SH-SY5Y (cell line): ENCODE measurements at regions not wholly inside any gene's neighbourhood (a gene's known extent, or its start where the extent isn't known, plus 50 kb on each side); places are given as distances from the start of the nearest gene placed in this dataset.

Experiments
- GATA2 ChIP-seq: IDR thresholded peaks from 2 replicates; pipeline ENCODE4 v1.6.1; 2011; ENCODE audit warnings: mild to moderate bottlenecking, low read depth, low read length
- GATA3 ChIP-seq: IDR thresholded peaks from 2 replicates; pipeline ENCODE4 v1.6.1; 2011; ENCODE audit warnings: low read depth, mild to moderate bottlenecking, low read length, moderate library complexity

DNA sequence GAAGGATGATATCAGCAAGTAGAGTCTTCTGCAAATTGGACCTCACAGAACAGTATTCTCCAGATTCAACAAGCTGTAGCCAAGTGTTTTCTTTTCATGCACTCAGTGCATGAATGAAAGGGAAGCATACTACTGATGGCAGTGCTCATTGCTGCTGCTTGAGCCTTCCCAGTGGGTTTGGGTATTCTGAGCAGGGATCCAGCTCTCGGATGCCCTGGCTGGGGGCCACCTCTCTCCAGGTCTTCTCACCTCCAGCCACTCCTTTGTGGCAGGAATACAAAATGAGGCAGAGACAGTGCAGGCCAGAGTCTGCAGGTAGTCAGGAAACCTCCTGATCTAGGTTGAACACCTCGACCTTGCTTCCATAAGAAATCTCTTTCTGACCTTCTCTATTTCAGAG, 390.4 kb upstream of the CELF4 start:
- no peak for TF ChIP-seq GATA2
- no peak for TF ChIP-seq GATA3

DNA sequence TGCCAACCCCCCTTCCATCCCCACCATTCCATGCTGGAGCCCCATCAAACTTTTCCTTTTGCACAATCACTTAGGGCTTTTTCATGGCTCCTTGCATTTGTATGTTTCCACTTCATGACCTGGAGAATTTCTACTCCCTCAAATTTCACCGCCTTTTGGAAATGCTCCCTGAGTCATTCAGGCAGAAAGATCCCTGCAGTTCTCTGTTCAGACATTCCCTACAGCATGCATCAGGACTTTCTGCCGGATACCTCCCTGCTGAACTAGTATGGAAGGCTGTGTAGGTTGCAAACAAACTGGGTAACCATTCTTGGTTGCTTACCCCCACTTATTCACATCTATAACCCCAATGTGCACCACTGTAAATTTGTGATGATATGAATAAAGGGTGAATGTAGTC, 389.6 kb upstream of the CELF4 start:
- TF ChIP-seq GATA2, result no peak
- TF ChIP-seq GATA3, result no peak

DNA sequence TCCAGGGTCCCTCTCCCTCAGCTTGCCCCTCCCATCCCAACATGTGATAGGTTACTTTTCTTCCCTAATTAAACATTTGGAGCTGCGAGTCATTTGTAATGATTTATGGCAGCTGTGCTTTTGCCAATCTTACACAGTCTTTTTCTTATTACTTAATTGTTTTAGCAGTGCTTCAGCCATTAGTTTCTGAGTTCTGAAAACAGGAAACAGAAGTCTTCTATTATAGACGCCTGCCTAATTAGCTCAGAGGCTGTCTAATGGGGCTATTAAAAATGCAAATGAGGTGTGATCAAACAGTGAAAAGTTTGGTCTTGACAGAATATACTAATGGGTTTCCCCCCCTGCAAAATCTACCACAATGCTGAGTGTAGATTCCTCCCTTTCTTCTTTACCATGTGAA, 388.3 kb upstream of the CELF4 start:
- TF ChIP-seq GATA2 (no peak), GATA3 (no peak)

DNA sequence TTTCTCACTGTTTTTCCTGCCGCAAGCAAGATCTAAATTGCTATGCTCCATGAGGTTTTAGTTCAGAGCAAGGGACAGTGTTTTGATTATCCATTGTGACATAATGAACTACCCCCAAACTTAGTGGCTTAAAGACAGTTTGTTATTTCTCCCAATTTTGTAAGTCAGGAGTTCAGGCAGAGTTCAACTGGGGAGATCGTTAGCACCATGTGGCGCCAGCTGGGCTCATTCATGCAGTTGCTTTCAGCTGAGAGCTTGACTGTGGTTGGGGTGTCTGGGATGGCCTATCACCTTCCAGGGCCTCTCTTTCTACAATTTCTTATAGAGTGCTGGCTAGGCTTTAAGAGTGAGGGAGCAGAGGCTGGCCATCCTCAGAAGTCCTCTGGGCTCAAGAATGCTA, 382.9 kb upstream of the CELF4 start:
- TF ChIP-seq GATA3, result no peak
- TF ChIP-seq GATA2, result no peak

DNA sequence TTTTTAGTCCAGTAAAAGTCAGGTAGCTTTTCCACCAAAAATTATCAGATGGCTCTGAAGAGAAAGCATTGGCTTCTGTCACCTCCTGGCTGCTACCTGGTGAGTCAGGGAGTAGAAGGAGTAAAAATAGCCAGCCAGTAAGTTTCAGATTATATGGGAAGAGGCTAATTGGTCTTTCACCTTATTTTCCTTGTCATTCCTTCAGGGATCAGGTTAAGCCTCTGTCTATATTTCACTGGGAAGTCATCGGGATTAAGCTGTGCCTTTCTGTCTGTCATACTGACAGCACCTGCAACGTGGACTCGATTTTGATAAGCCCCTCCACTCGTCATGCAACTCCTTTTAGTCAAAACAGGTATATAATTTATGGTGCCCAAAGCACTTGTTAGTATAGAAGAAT, 380.7 kb upstream of the CELF4 start:
- TF ChIP-seq GATA2, result no peak
- no peak for TF ChIP-seq GATA3

DNA sequence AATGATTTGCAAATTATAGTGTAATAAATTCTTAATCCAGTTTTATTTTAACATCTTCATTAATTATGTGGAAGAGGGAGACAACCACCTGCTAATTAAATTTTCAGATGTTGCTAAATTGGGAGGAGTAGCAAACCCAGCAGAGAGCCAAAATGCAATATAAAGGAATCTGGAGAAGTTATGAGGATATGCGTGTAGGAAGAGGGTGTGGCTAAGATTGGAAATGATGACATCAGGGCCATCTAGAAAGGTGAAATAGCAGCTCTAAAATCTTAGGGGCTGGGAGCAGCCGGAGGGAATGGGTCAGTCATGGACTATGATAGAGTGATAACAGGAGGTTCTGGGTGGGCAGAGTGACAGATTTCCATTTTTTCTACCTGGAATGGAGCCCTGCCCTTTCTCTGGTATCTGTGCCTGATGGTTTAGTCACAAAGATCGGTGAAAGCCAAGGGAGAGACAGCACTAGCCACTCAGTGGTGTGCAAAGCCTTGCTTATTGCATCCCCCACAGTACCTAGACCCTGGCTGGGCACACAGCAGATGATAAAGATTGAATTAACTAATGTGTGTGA, 379.2 kb upstream of the CELF4 start:
- TF ChIP-seq GATA2, result no peak
- TF ChIP-seq GATA3, result no peak

DNA sequence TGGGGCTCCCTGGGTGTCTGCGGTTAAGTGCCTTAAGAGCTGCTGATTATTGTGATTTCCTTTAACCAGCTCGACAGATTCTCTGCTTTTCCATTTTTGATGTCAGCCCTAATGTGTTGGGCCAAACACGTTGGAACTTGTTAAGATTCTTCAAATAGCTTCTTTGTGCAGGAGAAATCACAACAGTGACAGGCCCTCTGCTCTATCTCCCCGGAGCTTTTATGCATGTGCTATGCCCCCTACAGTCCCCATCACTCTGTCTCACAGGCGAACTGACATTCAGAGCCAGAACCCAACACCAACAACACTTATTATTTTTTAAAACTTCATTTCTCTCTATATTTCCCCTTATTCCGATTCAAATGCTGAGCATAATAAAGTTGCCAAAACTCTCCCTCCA, 371.7 kb upstream of the CELF4 start:
- TF ChIP-seq GATA3, result no peak
- no peak for TF ChIP-seq GATA2

DNA sequence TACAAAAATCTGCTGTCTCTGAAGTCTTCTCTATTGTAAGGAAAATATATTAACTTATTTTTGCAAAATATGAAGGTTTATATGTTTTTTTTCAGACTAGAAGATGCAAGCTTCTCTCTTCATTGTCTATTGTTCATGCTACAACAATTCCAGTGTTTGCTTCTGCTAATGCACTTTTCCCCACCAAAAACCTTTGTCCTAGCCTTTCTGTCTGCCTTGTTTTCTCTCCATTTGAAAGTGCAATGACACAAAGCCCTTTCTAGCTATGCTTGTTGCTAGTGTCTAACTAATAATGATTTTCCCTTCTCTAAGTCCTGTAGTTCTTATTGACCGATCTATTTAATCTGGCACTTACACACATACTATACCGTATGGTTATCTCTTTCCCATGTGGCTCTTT, 369.5 kb upstream of the CELF4 start:
- TF ChIP-seq GATA3, result no peak
- no peak for TF ChIP-seq GATA2

DNA sequence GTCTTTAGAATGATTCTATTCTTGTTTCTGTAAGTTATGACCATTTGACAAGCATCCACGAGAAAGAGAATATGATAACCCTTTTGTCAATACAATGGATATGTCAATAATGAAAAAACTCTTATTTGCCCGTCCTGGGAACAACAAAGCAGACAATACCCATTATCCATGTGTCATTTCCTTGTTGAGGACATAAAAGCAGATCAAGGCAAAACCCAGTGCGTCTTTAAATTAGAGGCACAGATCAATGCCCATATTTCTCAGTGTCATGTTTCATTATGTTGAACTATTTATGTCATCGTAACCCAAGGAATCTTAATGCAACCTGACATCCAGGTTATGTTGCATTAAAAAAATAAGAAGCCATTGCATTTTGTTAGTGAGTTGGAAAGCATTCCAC, 365.0 kb upstream of the CELF4 start:
- TF ChIP-seq GATA2 (no peak), GATA3 (no peak)

DNA sequence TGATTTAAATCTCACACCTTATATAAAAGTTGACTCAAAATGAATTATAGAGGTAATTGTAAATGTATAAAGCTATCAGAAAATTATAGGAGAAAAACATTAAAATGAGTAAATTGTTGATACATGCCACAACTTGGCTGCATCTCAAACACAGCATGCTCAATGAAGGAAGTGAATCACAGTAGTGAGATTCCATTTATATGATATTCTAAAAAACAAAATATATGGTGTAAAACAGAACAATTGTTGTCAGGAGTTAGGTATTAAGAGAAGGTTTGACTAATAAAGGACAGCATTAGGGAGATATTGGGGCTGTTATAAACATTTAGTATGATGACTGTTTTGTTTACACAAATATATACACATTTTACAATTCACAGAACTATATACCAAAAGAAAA, 356.6 kb upstream of the CELF4 start:
- TF ChIP-seq GATA2 (no peak), GATA3 (no peak)

DNA sequence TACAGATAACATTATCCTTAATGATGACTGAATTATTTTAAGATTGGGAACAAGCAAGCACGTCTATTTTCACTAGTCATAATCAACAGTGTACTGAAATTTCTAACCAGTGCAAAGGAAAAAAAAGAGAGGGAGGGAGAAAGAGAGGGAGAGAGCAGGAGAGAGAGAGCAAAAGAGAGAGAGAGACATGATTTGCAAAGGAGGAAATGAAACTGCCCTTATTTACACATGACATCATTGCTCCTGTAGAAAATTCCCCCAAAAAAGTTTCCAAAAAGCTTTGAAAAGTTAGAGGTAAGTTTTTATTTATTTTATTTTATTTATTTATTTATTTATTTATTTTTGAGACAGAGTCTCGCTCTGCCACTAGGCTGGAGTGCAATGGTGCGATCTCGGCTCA, 355.3 kb upstream of the CELF4 start:
- no peak for TF ChIP-seq GATA3
- no peak for TF ChIP-seq GATA2

DNA sequence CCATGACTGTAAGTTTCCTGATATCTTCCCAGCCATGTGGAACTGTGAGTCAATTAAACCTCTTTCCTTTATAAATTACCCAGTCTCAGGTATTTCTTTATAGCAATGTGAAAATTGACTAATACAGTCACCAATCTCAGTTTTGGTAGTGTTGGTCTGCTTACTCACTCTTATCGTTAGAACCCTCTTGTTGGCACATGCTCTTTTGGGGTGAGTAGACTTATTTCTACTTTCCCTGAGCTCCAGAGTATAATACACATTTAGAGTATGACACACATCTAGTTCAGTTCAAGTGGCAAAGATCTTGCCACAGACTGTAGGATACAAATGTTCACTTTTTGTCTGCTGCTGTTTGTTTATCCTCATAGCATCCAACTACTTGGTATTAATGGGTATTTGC, 347.5 kb upstream of the CELF4 start:
- TF ChIP-seq GATA2, result no peak
- no peak for TF ChIP-seq GATA3

DNA sequence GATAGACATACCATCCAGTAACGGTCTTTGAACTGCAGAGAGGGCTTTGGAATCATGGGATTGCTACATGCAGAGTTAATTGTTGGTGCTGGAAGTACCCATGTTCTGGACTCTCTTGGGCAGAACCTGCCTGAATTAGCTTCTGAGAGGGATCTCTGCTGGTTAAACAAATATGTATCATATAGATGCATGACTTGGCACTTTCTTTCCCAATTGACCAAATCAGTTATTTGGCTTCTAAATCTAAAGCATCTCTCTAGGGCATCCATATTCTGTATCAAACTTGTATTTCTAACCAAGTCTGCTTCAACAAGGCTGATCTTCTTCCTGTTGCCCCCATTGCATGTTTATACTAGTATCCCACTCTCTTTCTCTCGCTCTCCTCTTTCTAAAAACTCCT, 336.7 kb upstream of the CELF4 start:
- TF ChIP-seq GATA2 (no peak), GATA3 (no peak)

DNA sequence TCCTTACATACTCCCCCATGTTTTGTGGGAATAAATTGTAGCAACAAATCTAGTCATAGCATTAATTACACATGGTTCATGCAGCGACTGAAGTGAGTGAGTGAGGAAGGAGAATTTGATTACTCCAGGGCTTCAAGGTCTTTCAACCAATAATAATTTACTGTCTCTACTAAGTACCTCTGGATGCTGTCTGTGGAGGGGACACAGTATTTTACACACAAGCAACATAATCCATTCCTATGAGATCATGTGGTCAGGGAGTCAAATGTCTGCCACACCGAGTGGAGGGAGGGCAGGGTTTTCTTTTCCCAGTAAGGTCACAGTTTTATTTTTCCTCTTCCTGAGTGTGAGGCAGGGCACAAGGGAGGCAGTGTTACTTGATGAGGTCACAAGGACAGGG, 334.7 kb upstream of the CELF4 start:
- TF ChIP-seq GATA3, result no peak
- TF ChIP-seq GATA2, result no peak

DNA sequence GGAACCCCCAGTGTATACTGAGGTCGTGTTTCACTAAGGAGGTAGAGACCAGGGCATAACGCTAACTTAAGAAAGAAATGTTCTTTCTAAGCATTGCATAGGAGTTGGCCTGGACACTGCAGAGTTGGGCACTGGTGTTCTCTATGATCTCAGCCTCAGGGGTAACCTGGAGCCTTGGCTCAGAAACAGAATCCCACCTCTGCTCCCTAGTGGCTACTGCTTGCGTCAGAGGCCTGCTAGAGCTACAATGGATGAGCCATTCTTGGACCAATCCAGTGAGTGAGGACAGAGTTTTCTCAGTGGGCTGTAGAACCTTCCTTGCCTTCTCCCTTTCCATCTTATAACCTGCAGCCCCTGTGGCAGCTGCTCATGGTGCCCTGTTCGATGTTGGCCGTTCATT, 324.4 kb upstream of the CELF4 start:
- no peak for TF ChIP-seq GATA3
- no peak for TF ChIP-seq GATA2

DNA sequence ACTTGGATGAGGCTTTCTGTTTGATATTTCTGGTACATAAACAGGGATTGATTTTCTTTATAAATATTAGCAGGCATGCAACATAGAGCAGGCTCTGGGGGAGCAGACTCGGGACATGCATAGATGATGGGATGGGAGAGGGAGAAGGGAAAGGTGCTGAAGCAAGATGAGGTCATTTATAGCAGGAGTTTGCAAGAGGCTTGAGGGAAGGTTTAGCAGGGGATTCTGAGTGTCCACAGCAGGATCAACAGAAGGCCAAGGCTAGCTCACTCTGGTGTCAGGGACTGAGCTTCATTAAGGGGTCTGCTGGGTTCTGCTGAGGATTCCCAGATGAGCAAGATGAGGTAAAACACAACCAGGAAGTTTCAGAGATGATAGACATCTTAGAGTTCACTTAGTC, 309.1 kb upstream of the CELF4 start:
- TF ChIP-seq GATA2, result no peak
- no peak for TF ChIP-seq GATA3

DNA sequence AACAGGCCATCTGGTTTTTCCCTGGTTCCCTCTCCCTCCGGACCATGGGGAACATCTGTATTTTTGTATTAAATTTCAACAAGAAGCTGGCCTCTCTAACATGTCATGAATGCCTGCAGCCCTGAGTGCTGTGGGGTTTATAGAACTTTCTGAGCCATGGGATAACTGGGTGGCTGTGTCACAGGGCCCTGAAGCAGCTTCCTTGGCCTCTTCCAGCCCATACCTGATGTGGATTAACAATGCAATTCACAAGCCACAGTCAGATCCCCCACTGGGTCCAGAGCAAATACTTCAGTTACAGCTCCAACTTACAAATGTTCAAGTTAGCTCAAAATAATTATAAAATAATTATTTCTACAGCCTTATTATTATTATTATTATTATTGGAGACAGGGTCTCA, 307.8 kb upstream of the CELF4 start:
- no peak for TF ChIP-seq GATA2
- no peak for TF ChIP-seq GATA3
